GM23338 (cell line): ENCODE measurements at regions not wholly inside any gene's neighbourhood (a gene's known extent, or its start where the extent isn't known, plus 50 kb on each side); places are given as distances from the start of the nearest gene placed in this dataset.

ENCODE experiments used
- ATAC-seq: fragments of 200-7000 bp; cut with Tn5 transposase; 3 replicates; pipeline ENCODE4 v1.9.1; 2020
- DNase-seq: peaks from one replicate; pipeline ENCODE4 v3.0.0-alpha.2; 2015; ENCODE audit warnings: low spot score
- H2AFZ ChIP-seq: fragments of 200-600 bp; sonication (generic); 2 replicates; pipeline ENCODE4 v1.8.0; 2016; ENCODE audit warnings: antibody characterized with exemption, mild to moderate bottlenecking, moderate library complexity
- H3F3A ChIP-seq: fragments of 200-600 bp; sonication (generic); replicated peaks from 2 replicates; pipeline ENCODE4 v1.8.0; 2017; ENCODE audit warnings: antibody characterized with exemption, mixed run types, low read depth
- H3K27ac ChIP-seq: fragments of 200-600 bp; sonication (generic); 2 replicates; pipeline ENCODE4 v1.6.1; 2016; ENCODE audit warnings: low read depth
- H3K27me3 ChIP-seq: fragments of 200-600 bp; sonication (generic); 2 replicates; pipeline ENCODE4 v1.8.0; 2016; ENCODE audit warnings: mild to moderate bottlenecking, mixed run types, moderate library complexity; ENCODE audit not compliant: insufficient read depth
- H3K36me3 ChIP-seq: fragments of 200-600 bp; sonication (generic); 2 replicates; pipeline ENCODE4 v1.8.0; 2016; ENCODE audit warnings: mild to moderate bottlenecking; ENCODE audit not compliant: insufficient read depth
- H3K4me1 ChIP-seq: fragments of 200-600 bp; sonication (generic); 2 replicates; pipeline ENCODE4 v1.8.0; 2016; ENCODE audit warnings: mild to moderate bottlenecking, moderate library complexity; ENCODE audit not compliant: insufficient read depth
- H3K4me2 ChIP-seq: fragments of 200-600 bp; sonication (generic); 2 replicates; pipeline ENCODE4 v1.7.1; 2017; ENCODE audit warnings: mixed run types
- H3K4me3 ChIP-seq: fragments of 200-600 bp; sonication (generic); 2 replicates; pipeline ENCODE4 v1.6.1; 2016; ENCODE audit warnings: mixed run types
- H3K79me2 ChIP-seq: fragments of 200-600 bp; sonication (generic); replicated peaks from 2 replicates; pipeline ENCODE4 v1.8.0; 2017; ENCODE audit warnings: mild to moderate bottlenecking; ENCODE audit not compliant: insufficient read depth
- H3K9me2 ChIP-seq: fragments of 200-600 bp; sonication (generic); 2 replicates; pipeline ENCODE4 v1.8.0; 2017; ENCODE audit not compliant: insufficient read depth
- H4K20me1 ChIP-seq: fragments of 200-600 bp; sonication (generic); replicated peaks from 2 replicates; pipeline ENCODE4 v1.8.0; 2017; ENCODE audit warnings: mild to moderate bottlenecking; ENCODE audit not compliant: insufficient read depth
- H3K27ac Mint-ChIP-seq: 2 replicates; pipeline ENCODE4 v1.8.0; 2020; ENCODE audit warnings: inconsistent platforms, mild to moderate bottlenecking, moderate library complexity, mixed read lengths
- H3K27me3 Mint-ChIP-seq: 3 replicates; pipeline ENCODE4 v1.8.0; 2022; ENCODE audit warnings: low read depth, mild to moderate bottlenecking, moderate library complexity, mixed read lengths, inconsistent platforms; ENCODE audit not compliant: insufficient read depth, poor library complexity
- H3K36me3 Mint-ChIP-seq: 3 replicates; pipeline ENCODE4 v1.8.0; 2021; ENCODE audit warnings: low read depth, mild to moderate bottlenecking, inconsistent platforms, moderate library complexity, mixed read lengths
- H3K4me1 Mint-ChIP-seq: 3 replicates; pipeline ENCODE4 v1.8.0; 2020; ENCODE audit warnings: mild to moderate bottlenecking, inconsistent platforms, mixed read lengths
- H3K4me3 Mint-ChIP-seq: 3 replicates; pipeline ENCODE4 v1.8.0; 2021; ENCODE audit warnings: moderate library complexity, mild to moderate bottlenecking, inconsistent platforms, mixed read lengths
- H3K9me3 Mint-ChIP-seq: 3 replicates; pipeline ENCODE4 v1.8.0; 2020; ENCODE audit warnings: moderate library complexity, mild to moderate bottlenecking, inconsistent platforms, mixed read lengths
- CTCF ChIP-seq, 2 experiments: fragments of 200-600 bp in 1 of 2; sonication (generic) in 1 of 2; conservative IDR thresholded peaks; 2 replicates each; pipeline versions ENCODE4 v1.5.1 to v1.6.1; 2016 to 2017; ENCODE audit warnings: antibody characterized with exemption in 2 of 2, low read depth in 2 of 2, mild to moderate bottlenecking in 2 of 2, moderate library complexity in 1 of 2
- EZH2 ChIP-seq: fragments of 200-600 bp; sonication (generic); IDR thresholded peaks from one replicate; pipeline ENCODE4 v1.8.0; 2017; ENCODE audit warnings: antibody characterized with exemption, mild to moderate bottlenecking, low read depth; ENCODE audit not compliant: unreplicated experiment
- EZH2phosphoT487 ChIP-seq: fragments of 200-600 bp; sonication (generic); IDR thresholded peaks from one replicate; pipeline ENCODE4 v1.8.1; 2018; ENCODE audit warnings: antibody characterized with exemption; ENCODE audit not compliant: unreplicated experiment
- JUNB ChIP-seq: IDR thresholded peaks from one replicate; pipeline ENCODE4 v1.6.1; 2016; ENCODE audit warnings: antibody characterized with exemption; ENCODE audit not compliant: unreplicated experiment
- POLR2AphosphoS5 ChIP-seq: IDR thresholded peaks from 2 replicates; pipeline ENCODE4 v1.6.1; 2016; ENCODE audit warnings: antibody characterized with exemption, low read depth
- ZNF331 ChIP-seq: fragments of 250-450 bp; sonication (Bioruptor Pico); IDR thresholded peaks from 2 replicates; pipeline ENCODE4 v1.5.0; 2020; ENCODE audit warnings: low read depth, mild to moderate bottlenecking, moderate library complexity
- ZNF462 ChIP-seq: fragments of 250-450 bp; sonication (Bioruptor Pico); IDR thresholded peaks from 2 replicates; pipeline ENCODE4 v1.5.0; 2020; ENCODE audit warnings: mild to moderate bottlenecking, moderate library complexity

GRCh38 chr6:8995156-8995555, 559.8 kb upstream of the SLC35B3 start:
- Histone ChIP-seq H3K4me2 (no peak overlapping the region), H3F3A (no peaks in the 10 kb centered on the region), H3K4me1 (no peaks in the 10 kb centered on the region), H3K27ac (no peak overlapping the region), H3K79me2 (no peaks in the 10 kb centered on the region), H4K20me1 (no peaks in the 10 kb centered on the region), H3K27me3 (no peaks in the 10 kb centered on the region), H2AFZ (no peak overlapping the region), H3K4me3 (no peak overlapping the region), H3K36me3 (no peaks in the 10 kb centered on the region), H3K9me2 (no peaks in the 10 kb centered on the region)
- no peak for TF ChIP-seq JUNB
- no peak for TF ChIP-seq ZNF331 (CRISPR knock-in tag)
- TF ChIP-seq CTCF (conservative IDR thresholded peaks at IDR 0.05; ENCODE audit: low read depth in 2 of 2), result no peak
- no peak for TF ChIP-seq EZH2phosphoT487
- TF ChIP-seq EZH2, result no peak
- TF ChIP-seq ZNF462 (CRISPR knock-in tag), result no peak
- TF ChIP-seq POLR2AphosphoS5, result no peak
- no peaks in the 10 kb centered on the region; the same call in 2 of the 3 replicates for H3K4me1 Mint-ChIP-seq
- no peaks in the 10 kb centered on the region for H3K27me3 Mint-ChIP-seq
- ATAC-seq (no peak), DNase-seq (no peak)
- H3K4me3 Mint-ChIP-seq, result no peak overlapping the region
- H3K9me3 Mint-ChIP-seq, result no peaks in the 10 kb centered on the region
- no peak overlapping the region for H3K27ac Mint-ChIP-seq
- H3K36me3 Mint-ChIP-seq, result no peaks in the 10 kb centered on the region
